ENCODE measurements at regions not wholly inside any gene's neighbourhood (a gene's known extent, or its start where the extent isn't known, plus 50 kb on each side); places are given as distances from the start of the nearest gene placed in this dataset.
"Not testable (repeated sequence)": the region's sequence is repeated elsewhere in the genome, so short reads cannot be mapped to it uniquely, and the experiment has no call there.

GRCh38 chr3:75587695-75588094, 76.4 kb upstream of the FRG2C start:
- DNase-seq (ENCODE audit: low read depth in 2 of 2): not testable (repeated sequence)

GRCh38 chr3:75590382-75590781, 73.7 kb upstream of the FRG2C start:
- not testable (repeated sequence) for DNase-seq (ENCODE audit: low read depth in 2 of 2)

- DNase-seq (ENCODE audit: low read depth in 2 of 2): not testable (repeated sequence)
Measured at GRCh38 chr3:75604286-75604934, 59.7 kb upstream of the FRG2C start.

- not testable (repeated sequence) for DNase-seq (ENCODE audit: low read depth in 2 of 2)
Measured at GRCh38 chr3:75607996-75608395, 56.1 kb upstream of the FRG2C start.

- not testable (repeated sequence) for DNase-seq (ENCODE audit: low read depth in 2 of 2)
Measured at GRCh38 chr3:75609598-75609997, 54.5 kb upstream of the FRG2C start.

GRCh38 chr3:75610773-75611172, 53.4 kb upstream of the FRG2C start:
- no peak for DNase-seq (ENCODE audit: low read depth in 2 of 2)

- not testable (repeated sequence) for DNase-seq (ENCODE audit: low read depth in 2 of 2)
Measured at GRCh38 chr3:75611724-75612460, 52.2 kb upstream of the FRG2C start.
